Gastrocnemius medialis (tissue), 4 donors: ENCODE measurements at regions not wholly inside any gene's neighbourhood (a gene's known extent, or its start where the extent isn't known, plus 50 kb on each side); places are given as distances from the start of the nearest gene placed in this dataset.

Experiments
- ATAC-seq, 2 donors: fragments of 150-250 bp; one replicate each; pipeline ENCODE4 v1.9.1; 2016
- DNase-seq, 2 donors: peaks; one replicate each; pipeline ENCODE4 v3.0.0-alpha.2; 2019
- H3K27ac ChIP-seq, 4 donors: fragments of 200-600 bp; sonication (generic); 1 replicate in 1 of 4; 2 replicates in 3 of 4; pipeline ENCODE4 v1.5.1; 2016 to 2018; ENCODE audit warnings: mild to moderate bottlenecking in 2 of 4, moderate library complexity in 1 of 4
- H3K27me3 ChIP-seq, 3 donors: fragments of 200-600 bp; sonication (generic) in 2 of 3; 1 replicate in 1 of 3; 2 replicates in 2 of 3; pipeline versions ENCODE4 v1.5.1 to v1.6.0; 2016 to 2019; ENCODE audit warnings: mild to moderate bottlenecking in 1 of 3, moderate library complexity in 1 of 3
- H3K36me3 ChIP-seq, 2 donors: fragments of 200-600 bp; sonication (generic) in 1 of 2; one replicate each; pipeline ENCODE4 v1.5.1; 2017 to 2018
- H3K4me1 ChIP-seq, 2 donors: fragments of 200-600 bp; sonication (generic) in 1 of 2; one replicate each; pipeline ENCODE4 v1.5.1; 2016 to 2017; ENCODE audit warnings: mild to moderate bottlenecking in 2 of 2
- H3K4me3 ChIP-seq, 4 donors: fragments of 200-600 bp; sonication (generic) in 3 of 4; 1 replicate in 1 of 4; 2 replicates in 3 of 4; pipeline ENCODE4 v1.5.1; 2016 to 2019; ENCODE audit warnings: mild to moderate bottlenecking in 2 of 4
- H3K9me3 ChIP-seq, 3 donors: fragments of 200-600 bp; sonication (generic) in 2 of 3; 1 replicate in 1 of 3; 2 replicates in 2 of 3; pipeline ENCODE4 v1.5.1; 2016 to 2019
- POLR2A ChIP-seq, 2 donors: fragments of 450-650 bp; IDR thresholded peaks; one replicate each; pipeline ENCODE4 v1.6.1; 2017; ENCODE audit warnings: antibody characterized with exemption in 2 of 2, mild to moderate bottlenecking in 2 of 2, moderate library complexity in 2 of 2
- in situ Hi-C, 4 donors: fragments of 200-750 bp; cut with MboI; loops; one replicate each; pipeline versions ENCODE4 v1.15.0 to v1.8.0; 2017; ENCODE audit warnings: low sequenced_read_pairs in 4 of 4
- intact Hi-C: fragments of 100-400 bp; cut with DNase I; formaldehyde crosslinking; loops from one replicate; pipeline ENCODE4 v1.15.1; 2023; ENCODE audit warnings: low total_unique reads
- TF ChIP-seq, protein P1 (sequence below), 5 experiments: fragments of 450-650 bp in 3 of 5; fragments of 200-600 bp in 2 of 5; sonication (generic) in 2 of 5; IDR thresholded peaks in 4 of 5; conservative IDR thresholded peaks in 1 of 5; 1 replicate in 4 of 5; 2 replicates in 1 of 5; pipeline ENCODE4 v1.5.1; 2016 to 2019; ENCODE audit warnings: antibody characterized with exemption in 5 of 5, mild to moderate bottlenecking in 3 of 5, moderate library complexity in 3 of 5

DNA sequence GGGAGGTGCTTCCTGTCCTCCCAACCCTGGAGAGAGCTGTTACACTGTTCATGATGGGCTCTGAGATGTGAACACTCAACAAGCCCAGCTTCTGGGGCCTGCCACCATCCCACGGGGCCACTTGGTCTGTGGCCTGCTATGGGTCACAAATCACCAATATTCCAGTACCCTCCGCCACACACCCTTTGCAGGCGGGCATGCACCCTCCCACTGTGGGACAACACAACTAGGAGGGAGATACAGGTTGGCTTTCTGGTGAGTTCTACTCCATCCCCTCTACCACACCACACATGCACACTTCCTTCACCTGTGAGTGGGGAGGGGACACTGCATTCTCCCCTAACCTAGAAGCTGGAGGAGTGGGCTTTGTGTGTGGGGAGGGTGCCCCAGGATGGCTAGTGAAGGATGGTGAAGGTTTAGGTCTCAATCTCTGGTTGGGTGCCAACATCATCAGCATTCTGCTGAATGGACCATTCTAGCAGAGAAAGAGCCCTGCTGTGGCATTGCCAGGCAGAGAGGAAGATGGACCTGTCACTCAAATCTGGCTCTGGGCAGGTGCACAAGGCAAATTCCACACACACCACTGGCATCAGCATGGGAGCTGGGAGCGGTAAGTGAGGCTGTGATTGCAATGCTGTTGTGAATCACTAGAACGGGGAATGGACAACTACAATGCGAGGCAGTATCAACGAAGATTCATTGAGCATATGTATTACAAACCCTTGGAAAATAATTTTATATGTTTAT is 175.1 kb downstream of the THBS2 start:
- no peak for DNase-seq
- Histone ChIP-seq H3K9me3 (no peaks in the 10 kb centered on the region), H3K27me3 (peaks cover 0 to 8% (median 0%) of the 10 kb centered on the region in 3 donors), H3K36me3 (no peaks in the 10 kb centered on the region), H3K4me3 (no peak overlapping the region), H3K27ac (no peak overlapping the region), H3K4me1 (no peaks in the 10 kb centered on the region)
- no peak for ATAC-seq
- intact Hi-C loops = no loop called here
- no peak for TF ChIP-seq POLR2A (IDR thresholded peaks at IDR 0.05)
- TF ChIP-seq, protein P1, sequence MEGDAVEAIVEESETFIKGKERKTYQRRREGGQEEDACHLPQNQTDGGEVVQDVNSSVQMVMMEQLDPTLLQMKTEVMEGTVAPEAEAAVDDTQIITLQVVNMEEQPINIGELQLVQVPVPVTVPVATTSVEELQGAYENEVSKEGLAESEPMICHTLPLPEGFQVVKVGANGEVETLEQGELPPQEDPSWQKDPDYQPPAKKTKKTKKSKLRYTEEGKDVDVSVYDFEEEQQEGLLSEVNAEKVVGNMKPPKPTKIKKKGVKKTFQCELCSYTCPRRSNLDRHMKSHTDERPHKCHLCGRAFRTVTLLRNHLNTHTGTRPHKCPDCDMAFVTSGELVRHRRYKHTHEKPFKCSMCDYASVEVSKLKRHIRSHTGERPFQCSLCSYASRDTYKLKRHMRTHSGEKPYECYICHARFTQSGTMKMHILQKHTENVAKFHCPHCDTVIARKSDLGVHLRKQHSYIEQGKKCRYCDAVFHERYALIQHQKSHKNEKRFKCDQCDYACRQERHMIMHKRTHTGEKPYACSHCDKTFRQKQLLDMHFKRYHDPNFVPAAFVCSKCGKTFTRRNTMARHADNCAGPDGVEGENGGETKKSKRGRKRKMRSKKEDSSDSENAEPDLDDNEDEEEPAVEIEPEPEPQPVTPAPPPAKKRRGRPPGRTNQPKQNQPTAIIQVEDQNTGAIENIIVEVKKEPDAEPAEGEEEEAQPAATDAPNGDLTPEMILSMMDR (IDR thresholded peaks at IDR 0.05 in 4 of 5, conservative IDR thresholded peaks at IDR 0.05 in 1 of 5) = no peak
- in situ Hi-C loops = no loop called here

DNA sequence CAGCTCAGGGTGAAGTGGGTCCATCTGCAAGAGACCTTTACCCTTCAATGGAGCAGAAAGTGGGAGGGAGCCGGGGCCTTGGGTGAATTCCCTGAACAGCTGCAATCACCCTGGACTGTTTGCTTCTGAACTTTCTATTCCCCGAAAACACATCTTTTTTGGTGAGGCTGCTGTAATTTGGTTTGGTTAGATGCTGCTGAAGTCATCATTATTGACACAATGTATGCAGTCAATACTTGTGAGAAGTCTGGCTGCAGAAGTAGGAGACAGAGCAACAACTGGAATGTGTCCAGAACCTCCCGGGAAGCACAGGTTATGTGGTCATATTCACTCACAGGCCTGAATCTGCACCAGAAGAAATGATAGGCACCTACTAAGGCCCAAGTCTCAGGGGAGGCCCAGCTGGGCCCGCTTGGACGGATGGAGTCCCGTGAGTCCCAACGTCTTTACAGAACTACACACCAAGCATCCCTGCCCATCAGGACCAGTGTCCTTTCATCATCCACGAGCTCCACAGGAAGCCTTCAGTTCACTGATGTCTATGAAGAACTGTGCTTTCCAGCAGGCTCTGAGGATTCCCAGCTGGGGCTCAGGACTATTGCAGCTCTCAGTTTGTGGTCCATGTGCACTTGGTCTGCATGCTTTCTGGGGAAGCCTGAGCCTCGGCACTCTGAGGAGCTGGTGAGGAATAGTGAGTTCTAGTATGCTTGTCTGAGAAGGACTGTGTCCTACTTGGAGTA is 177.6 kb downstream of the THBS2 start:
- DNase-seq (no peak), ATAC-seq (no peak)
- H3K27ac ChIP-seq = no peak overlapping the region
- intact Hi-C loops = no loop called here
- H3K9me3 ChIP-seq = no peaks in the 10 kb centered on the region
- H3K27me3 ChIP-seq = peaks cover 0 to 8% (median 0%) of the 10 kb centered on the region in 3 donors
- in situ Hi-C loops = no loop called here
- H3K4me1 ChIP-seq = peaks cover 4% of the 10 kb centered on the region in 2 donors
- H3K4me3 ChIP-seq = no peak overlapping the region
- no peak for TF ChIP-seq POLR2A (IDR thresholded peaks at IDR 0.05)
- TF ChIP-seq, protein P1 (IDR thresholded peaks at IDR 0.05 in 4 of 5, conservative IDR thresholded peaks at IDR 0.05 in 1 of 5) = no peak
- H3K36me3 ChIP-seq = no peaks in the 10 kb centered on the region

DNA sequence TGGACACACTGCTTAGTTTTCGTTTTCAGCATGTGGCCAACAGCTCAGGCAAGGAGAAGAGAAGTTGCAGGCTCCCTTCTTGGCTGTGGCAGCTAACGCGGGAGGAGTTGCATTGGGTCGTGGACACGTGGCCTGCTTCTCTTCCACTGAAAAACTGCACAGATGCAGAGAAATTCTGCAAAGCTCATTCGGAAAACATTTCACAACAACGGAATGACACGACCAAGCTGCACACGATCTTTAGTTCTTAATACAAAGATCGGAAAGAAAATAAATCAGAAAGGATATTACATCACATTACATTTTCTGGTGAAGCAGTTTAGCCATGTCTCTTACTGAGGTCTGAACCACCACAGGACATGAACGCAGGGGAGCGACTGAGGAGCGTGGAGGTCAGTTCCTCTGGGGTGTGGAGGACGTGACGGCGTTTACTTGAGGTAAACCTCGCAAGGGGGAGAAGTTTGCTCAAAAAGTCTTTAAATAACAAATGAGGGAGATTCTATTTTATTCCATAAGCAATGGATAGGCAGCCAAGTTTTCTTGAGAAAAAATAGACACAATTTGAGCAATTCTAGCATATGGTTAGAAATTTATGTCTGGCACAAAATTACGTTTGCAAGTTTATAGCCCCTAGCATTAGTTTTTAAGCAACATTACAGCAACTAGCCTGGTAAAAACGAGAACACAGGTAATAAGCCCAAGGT is 178.3 kb downstream of the THBS2 start:
- Histone ChIP-seq H3K27ac (peak overlapping the region in 2 of 4 donors; percentile 19 to 22), H3K4me3 (no peak overlapping the region), H3K4me1 (peaks cover 4 to 8% of the 10 kb centered on the region in 2 donors), H3K9me3 (no peaks in the 10 kb centered on the region), H3K36me3 (no peaks in the 10 kb centered on the region), H3K27me3 (peaks cover 0 to 8% (median 0%) of the 10 kb centered on the region in 3 donors)
- no peak for TF ChIP-seq POLR2A (IDR thresholded peaks at IDR 0.05)
- TF ChIP-seq, protein P1 (IDR thresholded peaks at IDR 0.05 in 4 of 5, conservative IDR thresholded peaks at IDR 0.05 in 1 of 5) = no peak
- in situ Hi-C loops = no loop called here
- intact Hi-C loops = no loop called here
- DNase-seq = peak; percentile 30 to 59
- ATAC-seq = peak; percentile 9 to 18

DNA sequence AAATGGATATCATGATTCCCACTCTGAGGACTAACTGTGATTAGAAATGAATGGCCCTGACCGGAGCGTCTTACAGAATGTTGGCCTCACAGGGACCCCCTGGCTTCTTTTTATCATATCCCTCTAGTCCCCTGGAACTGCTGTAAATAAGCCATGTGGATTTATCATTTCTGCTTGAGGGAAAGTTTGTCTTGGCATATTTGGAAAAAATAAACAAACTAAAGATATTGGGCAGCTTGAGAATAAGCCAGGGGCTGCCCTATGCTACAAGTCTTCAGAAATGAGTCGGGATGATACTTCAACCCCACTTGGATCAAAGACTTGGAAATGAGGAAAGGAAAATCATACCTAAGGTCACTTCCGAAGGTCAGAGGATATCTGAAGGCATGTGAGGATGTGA is 179.1 kb downstream of the THBS2 start:
- peaks cover 0 to 8% (median 0%) of the 10 kb centered on the region in 3 donors for H3K27me3 ChIP-seq
- intact Hi-C loops = no loop called here
- in situ Hi-C loops = no loop called here
- H3K4me1 ChIP-seq = peaks cover 4 to 8% of the 10 kb centered on the region in 2 donors
- no peak for TF ChIP-seq POLR2A (IDR thresholded peaks at IDR 0.05)
- TF ChIP-seq, protein P1 (IDR thresholded peaks at IDR 0.05 in 4 of 5, conservative IDR thresholded peaks at IDR 0.05 in 1 of 5) = no peak
- H3K27ac ChIP-seq = peak overlapping the region in 1 of 4 donors; percentile 22
- DNase-seq = no peak
- H3K36me3 ChIP-seq = no peaks in the 10 kb centered on the region
- H3K4me3 ChIP-seq = no peak overlapping the region
- H3K9me3 ChIP-seq = no peaks in the 10 kb centered on the region
- ATAC-seq = no peak
